HCT116 (cell line): ENCODE measurements at regions not wholly inside any gene's neighbourhood (a gene's known extent, or its start where the extent isn't known, plus 50 kb on each side); places are given as distances from the start of the nearest gene placed in this dataset.

Experiments
- ATAC-seq: fragments of 200-7000 bp; cut with Tn5 transposase; 2 replicates; pipeline ENCODE4 v1.9.1; 2020; ENCODE audit warnings: mild to moderate bottlenecking, moderate library complexity
- BruUV-seq: library from RNA; stranded (reverse); fragments of 400-500 nt; replicated peaks from 2 replicates; lab custom pipeline; 2021; lab: Mats Ljungman, UMichigan
- CTCF ChIA-PET: fragments of 300-600 bp; sonication (Branson Sonifier 250); formaldehyde crosslinking; loops from one replicate; lab custom pipeline; 2021; ENCODE audit warnings: antibody characterized with exemption; lab: Charles Lee
- POLR2A ChIA-PET: fragments of 300-600, 350-600 bp; sonication (Branson Sonifier 250); formaldehyde crosslinking; loops from one replicate; lab custom pipeline; 2021; ENCODE audit warnings: antibody characterized with exemption; lab: Charles Lee
- RAD21 ChIA-PET, 2 experiments: fragments of 300-600 bp; sonication (Branson Sonifier 250); formaldehyde crosslinking; loops; one replicate each; lab custom pipeline; 2023; ENCODE audit warnings: low total read pairs in 2 of 2; ENCODE audit not compliant: uncharacterized antibody in 2 of 2, unreplicated experiment in 2 of 2, low non-redundant PET in 1 of 2; lab: Charles Lee
- DNase-seq: peaks from one replicate; pipeline ENCODE4 v3.0.0-alpha.2; 2010; ENCODE audit warnings: low read depth, low spot score
- H2AFZ ChIP-seq: fragments of 200-600 bp; shearing (Covaris generic), sonication (generic); 2 replicates; pipeline ENCODE4 v1.6.1; 2017; ENCODE audit warnings: low read depth, mixed run types, mixed read lengths, antibody characterized with exemption, low read length; ENCODE audit not compliant: poor library complexity, severe bottlenecking
- H3K27ac ChIP-seq: 2 replicates; pipeline ENCODE4 v1.5.1; 2012; ENCODE audit warnings: low read depth, low read length
- H3K27me3 ChIP-seq: fragments of 200-600 bp; sonication (generic); 2 replicates; pipeline ENCODE4 v1.6.1; 2016; ENCODE audit warnings: mixed run types, low read length, mixed read lengths; ENCODE audit not compliant: insufficient read depth
- H3K36me3 ChIP-seq, 2 experiments: fragments of 200-500 bp in 1 of 2; fragments of 200-600 bp in 1 of 2; sonication (Bioruptor generic) in 1 of 2; sonication (generic) in 1 of 2; 2 replicates each; pipeline versions ENCODE4 v1.5.1 to v1.6.1; 2014 to 2016; ENCODE audit warnings: low read length in 2 of 2, inconsistent platforms in 1 of 2, mixed read lengths in 1 of 2, mixed run types in 1 of 2; ENCODE audit not compliant: insufficient read depth in 2 of 2, control insufficient read depth in 1 of 2
- H3K4me1 ChIP-seq, 2 experiments: fragments of 200-600 bp in 1 of 2; sonication (generic) in 1 of 2; 2 replicates each; pipeline versions ENCODE4 v1.5.1 to v1.6.1; 2012 to 2017; ENCODE audit warnings: low read length in 2 of 2, inconsistent platforms in 1 of 2, mild to moderate bottlenecking in 1 of 2, mixed read lengths in 1 of 2, mixed run types in 1 of 2, moderate library complexity in 1 of 2; ENCODE audit not compliant: insufficient read depth in 2 of 2, control insufficient read depth in 1 of 2
- H3K4me2 ChIP-seq: fragments of 200-600 bp; sonication (generic); 2 replicates; pipeline ENCODE4 v1.6.1; 2017; ENCODE audit warnings: mixed run types, low read length, mixed read lengths
- H3K4me3 ChIP-seq, 2 experiments: fragments of 200-600 bp in 1 of 2; sonication (generic) in 1 of 2; replicated peaks in 1 of 2; 2 replicates each; pipeline ENCODE4 v1.5.1; 2011 to 2016; ENCODE audit warnings: low read length in 2 of 2, control low read depth in 1 of 2, low read depth in 1 of 2, mild to moderate bottlenecking in 1 of 2, mixed read lengths in 1 of 2, mixed run types in 1 of 2
- H3K79me2 ChIP-seq: fragments of 200-600 bp; sonication (generic); 2 replicates; pipeline ENCODE4 v1.6.1; 2017; ENCODE audit warnings: mild to moderate bottlenecking, mixed run types, low read length, moderate library complexity, mixed read lengths; ENCODE audit not compliant: insufficient read depth
- H3K9ac ChIP-seq: fragments of 200-600 bp; sonication (generic); 2 replicates; pipeline ENCODE4 v1.6.1; 2016; ENCODE audit warnings: low read length, mixed read lengths
- H3K9me2 ChIP-seq: fragments of 200-600 bp; sonication (generic), shearing (Covaris generic); 2 replicates; pipeline ENCODE4 v1.6.1; 2017; ENCODE audit warnings: mixed run types, mild to moderate bottlenecking, moderate library complexity; ENCODE audit not compliant: insufficient read depth
- H3K9me3 ChIP-seq, 2 experiments: fragments of 200-500 bp in 1 of 2; fragments of 200-600 bp in 1 of 2; sonication (Bioruptor generic) in 1 of 2; sonication (generic) in 1 of 2; 2 replicates each; pipeline ENCODE4 v1.6.1; 2014 to 2017; ENCODE audit warnings: low read length in 2 of 2, mixed read lengths in 2 of 2, inconsistent platforms in 1 of 2, low read depth in 1 of 2, mild to moderate bottlenecking in 1 of 2, mixed run types in 1 of 2, moderate library complexity in 1 of 2; ENCODE audit not compliant: control insufficient read depth in 1 of 2, insufficient read depth in 1 of 2
- H4K20me1 ChIP-seq: fragments of 200-600 bp; sonication (generic), shearing (Covaris generic); 2 replicates; pipeline ENCODE4 v1.6.1; 2017; ENCODE audit warnings: mixed run types, mild to moderate bottlenecking, moderate library complexity; ENCODE audit not compliant: insufficient read depth
- ATF3 ChIP-seq: IDR thresholded peaks from 2 replicates; pipeline ENCODE4 v1.6.1; 2012
- CBX3 ChIP-seq: IDR thresholded peaks from 2 replicates; pipeline ENCODE4 v1.6.1; 2012; ENCODE audit warnings: low read depth
- CTCF ChIP-seq, 3 experiments: fragments of 200-600 bp in 1 of 3; sonication (generic) in 1 of 3; IDR thresholded peaks in 2 of 3; conservative IDR thresholded peaks in 1 of 3; 2 replicates each; pipeline ENCODE4 v1.5.1; 2012 to 2017; ENCODE audit warnings: low read depth in 2 of 3, low read length in 2 of 3, antibody characterized with exemption in 1 of 3, borderline replicate concordance in 1 of 3, control low read depth in 1 of 3, mild to moderate bottlenecking in 1 of 3, mixed read lengths in 1 of 3, mixed run types in 1 of 3, moderate library complexity in 1 of 3; ENCODE audit not compliant: insufficient read depth in 1 of 3
- EGR1 ChIP-seq: IDR thresholded peaks from 2 replicates; pipeline ENCODE4 v1.6.1; 2012; ENCODE audit warnings: low read depth
- EZH2 ChIP-seq: fragments of 200-600 bp; sonication (generic); IDR thresholded peaks from 2 replicates; pipeline ENCODE4 v1.6.1; 2017; ENCODE audit warnings: antibody characterized with exemption, mixed run types
- FOSL1 ChIP-seq: IDR thresholded peaks from 2 replicates; pipeline ENCODE4 v1.6.1; 2012; ENCODE audit warnings: low read depth
- JUND ChIP-seq: IDR thresholded peaks from 2 replicates; pipeline ENCODE4 v1.6.1; 2012
- POLR2A ChIP-seq: IDR thresholded peaks from 2 replicates; pipeline ENCODE4 v1.7.0; 2011; ENCODE audit warnings: borderline replicate concordance; ENCODE audit not compliant: insufficient read depth, insufficient read length; ENCODE audit errors: extremely low read depth
- POLR2AphosphoS5 ChIP-seq: IDR thresholded peaks from 2 replicates; pipeline ENCODE4 v1.6.1; 2011; ENCODE audit warnings: mild to moderate bottlenecking, low read depth, low read length, moderate library complexity
- RAD21 ChIP-seq: IDR thresholded peaks from 2 replicates; pipeline ENCODE4 v1.6.1; 2012; ENCODE audit warnings: low read depth, mild to moderate bottlenecking
- REST ChIP-seq: IDR thresholded peaks from 2 replicates; pipeline ENCODE4 v1.6.1; 2012; ENCODE audit warnings: low read depth
- SIN3A ChIP-seq: IDR thresholded peaks from 2 replicates; pipeline ENCODE4 v1.6.1; 2012; ENCODE audit warnings: low read depth
- SP1 ChIP-seq: IDR thresholded peaks from 2 replicates; pipeline ENCODE4 v1.6.1; 2012; ENCODE audit warnings: low read depth
- SRF ChIP-seq: IDR thresholded peaks from 2 replicates; pipeline ENCODE4 v1.6.1; 2012; ENCODE audit warnings: low read depth
- TCF7L2 ChIP-seq: IDR thresholded peaks from 2 replicates; pipeline ENCODE4 v1.7.0; 2011; ENCODE audit warnings: borderline replicate concordance, inconsistent platforms; ENCODE audit not compliant: insufficient read depth, insufficient read length; ENCODE audit errors: extremely low read depth
- YY1 ChIP-seq: IDR thresholded peaks from 2 replicates; pipeline ENCODE4 v1.6.1; 2011; ENCODE audit warnings: low read length, low read depth, moderate library complexity, mild to moderate bottlenecking; ENCODE audit not compliant: insufficient replicate concordance; ENCODE audit errors: extremely low read depth
- ZBTB33 ChIP-seq: IDR thresholded peaks from 2 replicates; pipeline ENCODE4 v1.6.1; 2011; ENCODE audit warnings: mild to moderate bottlenecking, low read length, moderate library complexity; ENCODE audit not compliant: insufficient replicate concordance; ENCODE audit errors: extremely low read depth
- ZFX ChIP-seq: fragments of 450-650 bp; IDR thresholded peaks from 2 replicates; pipeline ENCODE4 v1.6.1; 2017
- intact Hi-C: fragments of 100-400 bp; cut with micrococcal nuclease; formaldehyde crosslinking; loops from 2 replicates; pipeline ENCODE4 v1.10.0; 2022

- no peak for TF ChIP-seq EGR1
- TF ChIP-seq YY1 = no peak
- no peak for TF ChIP-seq FOSL1
- TF ChIP-seq SIN3A = no peak
These were observed 263.3 kb downstream of the MYCN start (continued) for GRCh38 chr2:16203691-16204090.

- Histone ChIP-seq H3K79me2 (no peaks in the 10 kb centered on the region), H2AFZ (no peak overlapping the region), H3K4me3 (no peak overlapping the region), H3K4me1 (no peaks in the 10 kb centered on the region), H3K27ac (no peak overlapping the region), H4K20me1 (no peaks in the 10 kb centered on the region), H3K4me2 (no peak overlapping the region), H3K36me3 (no peaks in the 10 kb centered on the region), H3K27me3 (0 out of 2 replicates have a peak, but pooled peaks cover 4% of the 10 kb centered on the region), H3K9me3 (no peaks in the 10 kb centered on the region), H3K9me2 (no peaks in the 10 kb centered on the region), H3K9ac (no peak overlapping the region)
- RAD21 ChIA-PET = no interaction called here
- ATAC-seq (no peak), DNase-seq (no peak)
- CTCF ChIA-PET = no interaction called here
- no peak for TF ChIP-seq ZFX
- no peak for TF ChIP-seq SRF
- TF ChIP-seq TCF7L2 = no peak
- no peak for TF ChIP-seq RAD21
- TF ChIP-seq ATF3 = no peak
- no peak for TF ChIP-seq REST
- no peak for TF ChIP-seq SIN3A
- TF ChIP-seq ZBTB33 = no peak
- no peak for TF ChIP-seq POLR2AphosphoS5
- no peak for TF ChIP-seq CBX3
- no peak for TF ChIP-seq CTCF (IDR thresholded peaks at IDR 0.05 in 2 of 3, conservative IDR thresholded peaks at IDR 0.05 in 1 of 3; ENCODE audit: borderline replicate concordance in 1 of 3, insufficient read depth in 1 of 3, low read depth in 2 of 3, low read length in 2 of 3)
- no peak for TF ChIP-seq YY1
- TF ChIP-seq JUND = no peak
- no peak for TF ChIP-seq EZH2
- TF ChIP-seq SP1 = no peak
- no peak for TF ChIP-seq POLR2A
- TF ChIP-seq FOSL1 = no peak
- intact Hi-C loops = no loop called here
- POLR2A ChIA-PET = no interaction called here
- no TSS peak for BruUV-seq
These were observed 262.7 kb downstream of the MYCN start for GRCh38 chr2:16203069-16203468.
